CD4-positive, alpha-beta T cell treated with Interleukin-6 for 4 hours (primary cell): ENCODE measurements at regions not wholly inside any gene's neighbourhood (a gene's known extent, or its start where the extent isn't known, plus 50 kb on each side); places are given as distances from the start of the nearest gene placed in this dataset.

Experiments
- DNase-seq: peaks from one replicate; pipeline ENCODE4 v3.0.0-alpha.2; 2020; ENCODE audit warnings: mixed read lengths

- DNase-seq = no peak
Measured at GRCh38 chr1:4017636-4018365, 117.7 kb upstream of the C1orf174 start.

GRCh38 chr1:4018466-4019146 is 118.5 kb upstream of the C1orf174 start:
- DNase-seq = no peak

GRCh38 chr1:4019147-4019521 is 119.1 kb upstream of the C1orf174 start:
- no peak for DNase-seq

- no peak for DNase-seq
Measured at GRCh38 chr1:4019606-4020331, 119.7 kb upstream of the C1orf174 start.

- no peak for DNase-seq
Measured at GRCh38 chr1:4020449-4020848, 120.4 kb upstream of the C1orf174 start.

GRCh38 chr1:4021136-4021973 is 121.3 kb upstream of the C1orf174 start:
- no peak for DNase-seq

GRCh38 chr1:4021974-4022268 is 121.8 kb upstream of the C1orf174 start:
- no peak for DNase-seq

GRCh38 chr1:4022715-4023114 is 122.6 kb upstream of the C1orf174 start:
- DNase-seq = no peak

- no peak for DNase-seq
Measured at GRCh38 chr1:4023678-4024077, 123.6 kb upstream of the C1orf174 start.

- no peak for DNase-seq
Measured at GRCh38 chr1:4024811-4025210, 124.7 kb upstream of the C1orf174 start.

GRCh38 chr1:4025752-4026151 is 125.7 kb upstream of the C1orf174 start:
- no peak for DNase-seq

GRCh38 chr1:4027008-4027407 is 126.9 kb upstream of the C1orf174 start:
- no peak for DNase-seq

GRCh38 chr1:4027492-4028138 is 127.5 kb upstream of the C1orf174 start:
- DNase-seq = peak; percentile 27

GRCh38 chr1:4028139-4028501 is 128.0 kb upstream of the C1orf174 start:
- no peak for DNase-seq

- DNase-seq = no peak
Measured at GRCh38 chr1:4029376-4029775, 129.3 kb upstream of the C1orf174 start.

- no peak for DNase-seq
Measured at GRCh38 chr1:4032571-4032970, 132.5 kb upstream of the C1orf174 start.

- no peak for DNase-seq
Measured at GRCh38 chr1:4033129-4033676, 133.1 kb upstream of the C1orf174 start.

- no peak for DNase-seq
Measured at GRCh38 chr1:4033713-4034112, 133.6 kb upstream of the C1orf174 start.

GRCh38 chr1:4034318-4034887 is 134.3 kb upstream of the C1orf174 start:
- no peak for DNase-seq

- no peak for DNase-seq
Measured at GRCh38 chr1:4044967-4045366, 144.9 kb upstream of the C1orf174 start.

- no peak for DNase-seq
Measured at GRCh38 chr1:4045397-4046010, 145.4 kb upstream of the C1orf174 start.
